Breast epithelium (tissue), 3 donors: ENCODE measurements at regions not wholly inside any gene's neighbourhood (a gene's known extent, or its start where the extent isn't known, plus 50 kb on each side); places are given as distances from the start of the nearest gene placed in this dataset.

Experiments
- CTCF ChIP-seq, 3 donors: fragments of 450-650 bp; IDR thresholded peaks; one replicate each; pipeline ENCODE4 v1.5.1; 2016 to 2017; ENCODE audit warnings: antibody characterized with exemption in 3 of 3, mild to moderate bottlenecking in 3 of 3, moderate library complexity in 3 of 3
- POLR2A ChIP-seq: fragments of 450-650 bp; IDR thresholded peaks from one replicate; pipeline ENCODE4 v1.6.1; 2016; ENCODE audit warnings: antibody characterized with exemption, mild to moderate bottlenecking, moderate library complexity
- POLR2AphosphoS5 ChIP-seq, 3 donors: sonication (generic); formaldehyde crosslinking; IDR thresholded peaks; one replicate each; pipeline ENCODE4 v1.6.1; 2017; ENCODE audit warnings: antibody characterized with exemption in 3 of 3

DNA sequence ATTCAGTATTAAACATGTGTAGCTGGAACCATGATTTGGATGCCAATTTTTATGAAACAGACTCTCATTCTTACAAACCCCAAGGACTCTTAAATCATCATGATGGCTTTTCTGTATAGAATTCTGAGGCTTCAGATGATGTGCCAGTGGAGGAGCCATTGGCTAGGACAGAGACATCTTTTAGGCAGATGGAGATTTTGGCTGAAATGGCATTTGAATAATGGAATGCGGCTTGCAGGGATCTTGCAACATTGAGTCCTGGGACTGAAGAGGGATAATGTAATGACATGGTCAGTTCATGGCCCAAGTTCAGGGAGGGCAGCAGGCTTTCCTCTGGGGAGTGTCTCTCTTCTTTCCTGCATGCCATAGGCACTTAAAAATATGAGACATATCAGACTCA, 172.4 kb downstream of the ABCA8 start:
- TF ChIP-seq CTCF (IDR thresholded peaks at IDR 0.05) (no peak), POLR2A (no peak), POLR2AphosphoS5 (IDR thresholded peaks at IDR 0.05) (peak in 2 of 3 donors; percentile 77 to 95)
